ENCODE measurements at regions not wholly inside any gene's neighbourhood (a gene's known extent, or its start where the extent isn't known, plus 50 kb on each side); places are given as distances from the start of the nearest gene placed in this dataset.
"Not testable (repeated sequence)": the region's sequence is repeated elsewhere in the genome, so short reads cannot be mapped to it uniquely, and the experiment has no call there.

- TF ChIP-seq POLR2A (IDR thresholded peaks at IDR 0.05) (no peak), CTCF (IDR thresholded peaks at IDR 0.05 in 4 of 5, conservative IDR thresholded peaks at IDR 0.05 in 1 of 5) (no peak)
- Histone ChIP-seq H3K36me3 (no peaks in the 10 kb centered on the region), H3K9me3 (no peaks in the 10 kb centered on the region), H3K27ac (no peak overlapping the region), H3K4me1 (no peaks in the 10 kb centered on the region), H3K4me3 (no peak overlapping the region), H3K27me3 (no peaks in the 10 kb centered on the region)
- ATAC-seq = no peak
- DNase-seq = no peak
- intact Hi-C loops (cut with DNase I; ENCODE audit: low total_unique reads) (no loop called here), in situ Hi-C loops (cut with MboI; ENCODE audit: low sequenced_read_pairs in 4 of 4) (no loop called here)
These were observed 96.1 kb upstream of the ZC3H11B start for GRCh38 chr1:219708919-219709543.

DNA sequence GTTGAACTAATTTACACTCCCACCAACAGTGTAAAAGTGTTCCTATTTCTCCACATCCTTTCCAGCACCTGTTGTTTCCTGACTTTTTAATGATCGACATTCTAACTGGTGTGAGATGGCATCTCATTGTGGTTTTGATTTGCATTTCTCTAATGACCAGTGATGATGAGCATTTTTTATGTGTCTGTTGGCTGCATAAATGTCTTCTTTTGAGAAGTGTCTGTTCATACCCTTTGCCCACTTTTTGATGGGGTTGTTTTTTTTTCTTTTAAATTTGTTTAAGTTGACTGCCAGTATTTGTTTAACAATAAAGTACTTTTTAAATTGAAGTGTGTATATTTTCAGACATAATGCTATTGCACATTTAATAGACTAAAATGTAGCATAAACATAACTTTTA lies 95.0 kb upstream of the ZC3H11B start:
- H3K27ac ChIP-seq; H3K4me3 ChIP-seq; intact Hi-C loops (cut with DNase I; ENCODE audit: low total_unique reads); H3K36me3 ChIP-seq; H3K27me3 ChIP-seq; in situ Hi-C loops (cut with MboI; ENCODE audit: low sequenced_read_pairs in 4 of 4); H3K4me1 ChIP-seq; ATAC-seq; DNase-seq; H3K9me3 ChIP-seq: not testable (repeated sequence)

DNA sequence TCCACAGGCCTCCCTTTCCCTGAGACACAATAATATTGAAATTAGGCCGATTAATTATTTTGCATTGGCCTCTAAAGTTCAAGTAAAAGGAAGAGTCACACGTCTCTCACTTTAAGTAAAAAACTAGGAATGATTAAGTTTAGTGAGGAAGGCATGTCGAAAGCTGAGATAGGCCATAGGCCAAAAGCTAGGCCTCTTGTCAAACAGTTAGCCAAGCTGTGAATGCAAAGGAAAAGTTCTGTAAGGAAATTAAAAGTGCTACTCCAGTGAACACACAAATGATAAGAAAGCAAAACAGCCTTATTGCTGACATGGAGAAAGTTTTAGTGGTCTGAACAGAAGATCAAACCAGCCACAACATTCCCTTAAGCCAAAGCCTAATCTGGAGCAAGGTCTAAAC lies 91.4 kb upstream of the ZC3H11B start:
- in situ Hi-C loops (cut with MboI; ENCODE audit: low sequenced_read_pairs in 4 of 4); intact Hi-C loops (cut with DNase I; ENCODE audit: low total_unique reads): not testable (repeated sequence)

DNA sequence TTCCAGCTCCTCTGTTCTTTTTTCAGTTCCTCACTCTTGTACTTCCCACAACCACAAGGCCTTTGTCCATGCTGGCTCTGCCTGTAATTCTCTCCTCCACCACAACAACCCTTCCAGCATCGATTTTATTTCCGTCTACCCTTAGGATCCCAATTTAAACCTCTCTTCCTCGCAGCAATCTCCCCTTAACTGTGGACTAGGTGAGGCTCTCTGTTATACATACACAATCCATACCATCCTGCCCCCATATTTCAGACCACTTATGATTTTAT lies 90.4 kb upstream of the ZC3H11B start:
- Histone ChIP-seq H3K36me3 (no peaks in the 10 kb centered on the region), H3K27me3 (no peaks in the 10 kb centered on the region), H3K9me3 (no peaks in the 10 kb centered on the region), H3K4me1 (no peaks in the 10 kb centered on the region), H3K4me3 (no peak overlapping the region), H3K27ac (no peak overlapping the region)
- no peak for ATAC-seq
- in situ Hi-C loops (cut with MboI; ENCODE audit: low sequenced_read_pairs in 4 of 4) = no loop called here
- DNase-seq = no peak
- intact Hi-C loops (cut with DNase I; ENCODE audit: low total_unique reads) = no loop called here
- TF ChIP-seq CTCF (IDR thresholded peaks at IDR 0.05 in 4 of 5, conservative IDR thresholded peaks at IDR 0.05 in 1 of 5) (no peak), POLR2A (IDR thresholded peaks at IDR 0.05) (no peak)

More for the DNA sequence above, 91.4 kb upstream of the ZC3H11B start:
- not testable (repeated sequence) for ATAC-seq, H3K9me3 ChIP-seq, H3K4me1 ChIP-seq, H3K36me3 ChIP-seq, H3K27ac ChIP-seq, DNase-seq, H3K4me3 ChIP-seq, H3K27me3 ChIP-seq

DNA sequence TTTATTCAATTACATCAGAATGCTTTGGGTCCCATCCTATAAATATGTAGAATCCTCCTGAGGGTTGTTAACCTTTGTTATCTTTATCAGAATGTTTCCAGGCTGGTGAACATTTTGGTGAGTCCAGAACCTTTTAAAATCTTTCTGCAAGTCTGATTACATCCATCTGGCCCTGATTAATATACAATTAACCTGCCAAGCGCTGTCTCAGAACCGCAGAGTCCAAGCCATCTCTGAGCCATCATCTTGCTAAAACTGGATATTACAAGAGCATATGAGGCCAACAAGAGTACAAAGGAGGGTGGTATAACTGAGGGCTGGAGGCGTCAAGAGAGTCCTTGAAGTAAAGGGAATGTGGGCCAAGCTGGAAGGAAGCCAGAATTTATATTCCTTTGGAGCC lies 88.6 kb upstream of the ZC3H11B start:
- Histone ChIP-seq H3K4me1 (no peaks in the 10 kb centered on the region), H3K36me3 (no peaks in the 10 kb centered on the region), H3K9me3 (no peaks in the 10 kb centered on the region), H3K27me3 (no peaks in the 10 kb centered on the region), H3K27ac (no peak overlapping the region), H3K4me3 (no peak overlapping the region)
- no peak for ATAC-seq
- in situ Hi-C loops (cut with MboI; ENCODE audit: low sequenced_read_pairs in 4 of 4) (no loop called here), intact Hi-C loops (cut with DNase I; ENCODE audit: low total_unique reads) (no loop called here)
- DNase-seq = no peak
- TF ChIP-seq CTCF (IDR thresholded peaks at IDR 0.05 in 4 of 5, conservative IDR thresholded peaks at IDR 0.05 in 1 of 5) (no peak), POLR2A (IDR thresholded peaks at IDR 0.05) (no peak)

DNA sequence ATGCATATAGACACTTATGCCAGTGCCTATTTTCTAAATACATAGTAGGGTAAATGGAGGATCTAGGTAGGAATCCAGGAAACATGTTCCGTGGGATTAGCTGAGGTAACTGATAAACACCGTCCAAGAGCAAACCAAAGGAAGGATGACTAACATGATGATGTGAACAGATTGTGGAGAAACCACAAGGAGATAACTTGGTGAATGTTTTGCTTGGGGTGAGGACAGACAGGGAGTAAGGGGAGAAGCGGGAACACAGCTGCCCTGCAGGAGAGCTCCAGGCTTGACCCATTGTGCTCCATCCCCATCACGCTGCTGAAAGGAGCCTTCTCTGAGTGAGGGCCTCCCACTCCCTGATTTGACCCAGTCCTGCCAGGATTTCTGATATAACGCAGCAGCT lies 87.0 kb upstream of the ZC3H11B start:
- Histone ChIP-seq H3K27me3 (no peaks in the 10 kb centered on the region), H3K36me3 (no peaks in the 10 kb centered on the region), H3K9me3 (no peaks in the 10 kb centered on the region), H3K4me3 (no peak overlapping the region), H3K4me1 (no peaks in the 10 kb centered on the region), H3K27ac (no peak overlapping the region)
- ATAC-seq = no peak
- no peak for TF ChIP-seq CTCF (IDR thresholded peaks at IDR 0.05 in 4 of 5, conservative IDR thresholded peaks at IDR 0.05 in 1 of 5)
- no peak for TF ChIP-seq POLR2A (IDR thresholded peaks at IDR 0.05)
- intact Hi-C loops (cut with DNase I; ENCODE audit: low total_unique reads) (no loop called here), in situ Hi-C loops (cut with MboI; ENCODE audit: low sequenced_read_pairs in 4 of 4) (no loop called here)
- DNase-seq = no peak
